ENCODE measurements at regions not wholly inside any gene's neighbourhood (a gene's known extent, or its start where the extent isn't known, plus 50 kb on each side); places are given as distances from the start of the nearest gene placed in this dataset.

DNA sequence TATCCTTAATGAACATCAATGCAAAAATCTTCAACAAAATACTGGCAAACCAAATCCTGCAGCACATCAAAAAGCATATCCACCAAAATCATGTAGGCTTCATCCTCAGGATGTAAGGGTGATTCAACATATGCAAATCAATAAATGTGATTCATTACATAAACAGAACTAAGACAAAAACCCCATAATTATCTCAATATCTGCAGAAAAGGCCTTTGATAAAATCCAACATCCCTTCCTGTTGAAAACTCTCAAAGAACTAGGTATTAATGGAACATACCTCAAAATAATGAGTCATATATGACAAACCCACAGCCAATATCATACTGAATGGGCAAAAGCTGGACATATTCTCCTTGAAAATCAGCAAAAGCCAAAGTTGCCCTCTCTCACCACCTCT lies 54.6 kb upstream of the DEPDC1 start:
- H3K27ac Mint-ChIP-seq = no peak overlapping the region

DNA sequence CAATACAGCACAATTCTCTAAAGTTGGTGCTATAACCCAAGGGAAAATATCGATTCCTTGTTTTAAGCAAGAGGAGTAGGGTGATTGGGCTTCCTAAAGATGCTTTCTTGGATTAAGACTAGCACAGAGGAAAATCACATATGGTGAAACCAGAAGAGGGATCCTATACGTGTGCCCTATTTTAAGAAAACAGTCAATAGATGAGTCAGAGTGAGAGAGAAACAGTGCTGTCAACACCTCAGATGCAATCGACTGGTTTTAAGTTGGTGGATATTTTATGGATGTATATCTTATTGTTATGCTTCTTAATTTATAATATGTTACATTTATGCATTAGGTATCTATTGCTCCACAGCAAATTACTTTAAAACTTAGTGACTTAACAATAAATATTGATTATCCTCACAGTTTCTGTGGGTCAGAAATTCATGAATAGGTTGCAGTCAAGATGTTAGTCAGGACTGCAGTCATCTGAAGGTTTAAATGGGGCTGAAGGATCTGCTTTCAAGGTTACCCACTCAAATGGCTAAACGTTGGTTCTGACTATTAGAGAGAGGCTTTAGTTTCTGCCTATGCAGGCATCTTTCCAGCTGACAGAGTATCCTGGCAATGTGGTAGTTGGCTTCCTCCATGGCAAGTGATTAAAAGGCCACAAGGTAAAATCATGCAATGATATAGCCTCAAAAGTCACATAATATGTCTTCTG lies 61.6 kb upstream of the DEPDC1 start:
- H3K4me1 Mint-ChIP-seq = no peaks in the 10 kb centered on the region
- no peaks in the 10 kb centered on the region for H3K27me3 Mint-ChIP-seq
- no peak for DNase-seq
- intact Hi-C loops (cut with micrococcal nuclease) = no loop called here
- H3K9me3 Mint-ChIP-seq = peaks cover 3% of the 10 kb centered on the region
- no peaks in the 10 kb centered on the region for H3K36me3 Mint-ChIP-seq (ENCODE audit: low read depth)
- no peak overlapping the region for H3K4me3 Mint-ChIP-seq
- no peak overlapping the region for H3K27ac Mint-ChIP-seq

More for the DNA sequence above, 54.6 kb upstream of the DEPDC1 start:
- Mint-ChIP-seq H3K27me3 (no peaks in the 10 kb centered on the region), H3K4me1 (no peaks in the 10 kb centered on the region), H3K4me3 (no peak overlapping the region), H3K9me3 (peaks cover 3% of the 10 kb centered on the region), H3K36me3 (ENCODE audit: low read depth) (no peaks in the 10 kb centered on the region)
- DNase-seq = no peak
- intact Hi-C loops (cut with micrococcal nuclease) = no loop called here

DNA sequence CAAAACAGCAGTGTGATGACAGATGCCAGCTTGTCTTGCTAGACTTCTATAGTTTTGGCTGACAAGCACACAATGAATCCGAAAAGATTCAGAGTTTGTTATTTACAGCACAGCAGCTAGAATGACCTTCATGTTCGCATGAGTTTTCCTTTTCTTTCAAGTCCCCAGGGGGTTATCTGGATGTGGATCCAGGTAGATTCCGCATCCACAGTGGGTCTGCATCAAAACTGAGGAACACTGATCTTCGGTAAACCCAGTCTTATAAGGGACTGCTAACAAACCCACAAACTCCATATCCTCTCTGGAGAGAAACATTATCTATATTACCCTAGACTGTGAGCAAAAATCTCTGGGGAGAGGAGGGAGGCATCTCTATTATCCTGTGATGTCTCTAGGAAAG lies 69.0 kb upstream of the DEPDC1 start:
- H3K27me3 Mint-ChIP-seq = no peaks in the 10 kb centered on the region
- intact Hi-C loops (cut with micrococcal nuclease) = no loop called here
- no peak for DNase-seq
- H3K4me3 Mint-ChIP-seq = no peak overlapping the region
- no peaks in the 10 kb centered on the region for H3K9me3 Mint-ChIP-seq
- no peaks in the 10 kb centered on the region for H3K4me1 Mint-ChIP-seq
- H3K36me3 Mint-ChIP-seq (ENCODE audit: low read depth) = no peaks in the 10 kb centered on the region
- H3K27ac Mint-ChIP-seq = no peak overlapping the region

GRCh38 chr1:68570871-68571270 lies 74.0 kb upstream of the DEPDC1 start:
- no peaks in the 10 kb centered on the region for H3K27me3 Mint-ChIP-seq

GRCh38 chr1:68571454-68572235 lies 74.8 kb upstream of the DEPDC1 start:
- H3K4me3 Mint-ChIP-seq = no peak overlapping the region
- H3K9me3 Mint-ChIP-seq = no peaks in the 10 kb centered on the region
- no peaks in the 10 kb centered on the region for H3K27me3 Mint-ChIP-seq
- no peaks in the 10 kb centered on the region for H3K36me3 Mint-ChIP-seq (ENCODE audit: low read depth)
- no peak overlapping the region for H3K27ac Mint-ChIP-seq
- intact Hi-C loops (cut with micrococcal nuclease) = no loop called here
- DNase-seq = no peak
- H3K4me1 Mint-ChIP-seq = no peaks in the 10 kb centered on the region

More at GRCh38 chr1:68570871-68571270, 74.0 kb upstream of the DEPDC1 start:
- no peak for DNase-seq
- no peak overlapping the region for H3K27ac Mint-ChIP-seq
- H3K36me3 Mint-ChIP-seq (ENCODE audit: low read depth) = no peaks in the 10 kb centered on the region
- no peak overlapping the region for H3K4me3 Mint-ChIP-seq
- H3K9me3 Mint-ChIP-seq = no peaks in the 10 kb centered on the region
- intact Hi-C loops (cut with micrococcal nuclease) = no loop called here
- H3K4me1 Mint-ChIP-seq = no peaks in the 10 kb centered on the region

GRCh38 chr1:68585351-68585750 lies 88.5 kb upstream of the DEPDC1 start:
- Mint-ChIP-seq H3K4me3 (no peak overlapping the region), H3K4me1 (no peaks in the 10 kb centered on the region), H3K27ac (no peak overlapping the region), H3K9me3 (peaks cover 3% of the 10 kb centered on the region), H3K36me3 (ENCODE audit: low read depth) (no peaks in the 10 kb centered on the region), H3K27me3 (no peaks in the 10 kb centered on the region)
- intact Hi-C loops (cut with micrococcal nuclease) = no loop called here
- DNase-seq = no peak

DNA sequence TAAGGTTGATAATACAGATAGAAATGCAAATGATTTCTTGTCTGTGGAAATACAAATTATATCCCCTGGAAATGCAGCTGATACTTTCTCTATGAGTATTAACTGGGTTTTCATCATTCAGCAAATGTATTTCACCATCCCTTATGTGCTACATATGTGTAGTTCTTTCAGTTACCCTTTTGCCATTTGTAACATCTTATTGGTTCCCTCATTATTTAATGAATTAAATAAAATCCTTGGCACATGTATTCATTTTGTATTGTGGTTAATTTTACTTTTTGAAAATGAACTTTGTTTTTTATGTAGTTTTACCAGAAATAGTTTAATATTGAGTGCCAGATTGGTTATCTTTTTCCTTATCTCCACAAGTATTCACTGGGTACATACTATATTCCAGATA lies 89.9 kb upstream of the DEPDC1 start:
- Mint-ChIP-seq H3K4me3 (no peak overlapping the region), H3K36me3 (ENCODE audit: low read depth) (no peaks in the 10 kb centered on the region), H3K4me1 (no peaks in the 10 kb centered on the region), H3K27me3 (no peaks in the 10 kb centered on the region), H3K27ac (no peak overlapping the region), H3K9me3 (peaks cover 3% of the 10 kb centered on the region)
- intact Hi-C loops (cut with micrococcal nuclease) = no loop called here
- no peak for DNase-seq

GRCh38 chr1:68588304-68588703 lies 91.4 kb upstream of the DEPDC1 start:
- Mint-ChIP-seq H3K27me3 (no peaks in the 10 kb centered on the region), H3K27ac (no peak overlapping the region), H3K36me3 (ENCODE audit: low read depth) (no peaks in the 10 kb centered on the region), H3K4me3 (no peak overlapping the region), H3K9me3 (peaks cover 3% of the 10 kb centered on the region), H3K4me1 (no peaks in the 10 kb centered on the region)
- intact Hi-C loops (cut with micrococcal nuclease) = no loop called here
- no peak for DNase-seq

- intact Hi-C loops (cut with micrococcal nuclease) = no loop called here
- Mint-ChIP-seq H3K4me3 (no peak overlapping the region), H3K4me1 (no peaks in the 10 kb centered on the region), H3K9me3 (no peaks in the 10 kb centered on the region), H3K27ac (no peak overlapping the region), H3K27me3 (no peaks in the 10 kb centered on the region), H3K36me3 (ENCODE audit: low read depth) (no peaks in the 10 kb centered on the region)
- no peak for DNase-seq
These were observed 93.6 kb upstream of the DEPDC1 start for GRCh38 chr1:68590473-68590872.

DNA sequence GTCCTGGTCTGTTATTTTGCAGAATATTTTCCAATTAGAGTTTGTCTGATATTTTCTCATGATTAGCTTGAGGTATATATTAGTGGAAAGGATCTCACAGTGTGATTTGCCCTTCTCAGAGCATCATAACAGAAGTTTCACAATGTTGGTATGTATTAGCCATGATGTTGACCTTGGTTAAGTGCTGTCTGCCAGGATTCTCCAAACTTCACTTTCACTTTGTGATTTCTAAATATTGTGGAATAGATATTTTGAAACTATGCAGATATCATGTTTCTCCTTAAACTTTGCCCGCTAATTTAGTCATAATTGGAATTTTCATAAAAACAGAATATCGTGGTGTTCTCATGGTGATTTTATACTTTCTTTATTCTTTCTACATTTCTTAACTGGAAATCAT lies 98.0 kb upstream of the DEPDC1 start:
- H3K4me1 Mint-ChIP-seq = no peaks in the 10 kb centered on the region
- intact Hi-C loops (cut with micrococcal nuclease) = no loop called here
- no peaks in the 10 kb centered on the region for H3K36me3 Mint-ChIP-seq (ENCODE audit: low read depth)
- H3K27ac Mint-ChIP-seq = no peak overlapping the region
- H3K9me3 Mint-ChIP-seq = no peaks in the 10 kb centered on the region
- no peaks in the 10 kb centered on the region for H3K27me3 Mint-ChIP-seq
- DNase-seq = no peak
- H3K4me3 Mint-ChIP-seq = no peak overlapping the region

DNA sequence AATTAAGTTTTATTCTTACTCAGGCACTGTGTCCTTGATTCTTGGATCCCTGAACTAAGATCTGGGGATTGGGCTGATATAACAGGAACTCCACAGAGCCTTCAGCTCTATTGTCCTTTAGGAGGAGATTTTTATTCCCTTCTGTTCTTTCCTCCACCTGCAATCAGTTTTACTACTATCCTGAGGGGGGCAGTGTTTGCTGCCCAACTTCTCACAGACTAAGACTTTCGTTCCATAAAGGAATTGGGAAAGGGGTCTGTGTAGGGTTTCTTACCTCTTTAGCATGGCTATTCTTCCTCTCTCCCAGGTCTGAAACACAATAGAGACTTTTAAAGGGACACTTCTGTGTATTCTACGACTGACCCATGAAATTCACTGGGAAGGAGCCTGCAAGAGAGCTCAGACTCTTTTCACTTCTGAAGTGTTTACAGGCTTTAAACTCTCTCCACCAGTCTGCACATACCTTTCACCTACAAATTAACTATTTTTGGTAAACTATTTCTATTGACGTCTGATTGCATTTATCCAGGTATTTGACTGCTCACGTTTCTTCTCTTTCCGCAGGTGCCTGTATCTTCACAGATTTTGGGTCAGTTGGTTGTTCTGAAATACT lies 103.3 kb upstream of the DEPDC1 start:
- Mint-ChIP-seq H3K36me3 (ENCODE audit: low read depth) (no peaks in the 10 kb centered on the region), H3K9me3 (no peaks in the 10 kb centered on the region), H3K4me1 (no peaks in the 10 kb centered on the region), H3K27ac (no peak overlapping the region), H3K4me3 (no peak overlapping the region), H3K27me3 (no peaks in the 10 kb centered on the region)
- no peak for DNase-seq
- intact Hi-C loops (cut with micrococcal nuclease) = no loop called here

- H3K36me3 Mint-ChIP-seq (ENCODE audit: low read depth) = no peaks in the 10 kb centered on the region
- H3K27me3 Mint-ChIP-seq = no peaks in the 10 kb centered on the region
- intact Hi-C loops (cut with micrococcal nuclease) = no loop called here
- no peak overlapping the region for H3K27ac Mint-ChIP-seq
- H3K9me3 Mint-ChIP-seq = peaks cover 4% of the 10 kb centered on the region
- no peak for DNase-seq
- no peaks in the 10 kb centered on the region for H3K4me1 Mint-ChIP-seq
- no peak overlapping the region for H3K4me3 Mint-ChIP-seq
These were observed 111.4 kb upstream of the DEPDC1 start for GRCh38 chr1:68608289-68608688.

DNA sequence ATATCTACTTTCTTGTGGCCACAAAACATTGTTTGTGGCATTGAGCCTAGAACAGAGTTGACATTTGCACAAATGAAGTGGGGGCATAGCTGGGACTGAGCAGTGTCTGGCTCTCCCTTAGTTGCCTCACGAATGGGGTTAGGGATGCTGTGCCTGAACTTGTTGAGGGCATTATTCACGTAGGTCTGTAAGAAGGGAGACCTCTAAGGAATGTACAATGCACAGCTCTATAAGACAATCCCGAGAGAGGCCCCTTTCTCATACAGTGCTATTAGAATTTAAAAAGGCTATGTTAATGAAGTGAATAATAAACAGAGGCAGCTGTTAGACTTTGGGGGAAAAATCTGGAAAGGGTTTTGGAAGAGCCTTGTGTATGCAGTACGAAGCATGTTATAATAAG lies 118.4 kb upstream of the DEPDC1 start:
- Mint-ChIP-seq H3K4me3 (no peak overlapping the region), H3K9me3 (peaks cover 13% of the 10 kb centered on the region), H3K27me3 (no peaks in the 10 kb centered on the region), H3K27ac (no peak overlapping the region), H3K4me1 (no peaks in the 10 kb centered on the region), H3K36me3 (ENCODE audit: low read depth) (no peaks in the 10 kb centered on the region)
- intact Hi-C loops (cut with micrococcal nuclease) = no loop called here
- DNase-seq = no peak

GRCh38 chr1:68617942-68618341 lies 121.1 kb upstream of the DEPDC1 start:
- Mint-ChIP-seq H3K4me3 (no peak overlapping the region), H3K36me3 (ENCODE audit: low read depth) (no peaks in the 10 kb centered on the region), H3K9me3 (peaks cover 13% of the 10 kb centered on the region), H3K27ac (no peak overlapping the region), H3K27me3 (no peaks in the 10 kb centered on the region), H3K4me1 (no peaks in the 10 kb centered on the region)
- intact Hi-C loops (cut with micrococcal nuclease) = no loop called here
- DNase-seq = no peak
